Ascending aorta (tissue), 2 donors: ENCODE measurements at regions not wholly inside any gene's neighbourhood (a gene's known extent, or its start where the extent isn't known, plus 50 kb on each side); places are given as distances from the start of the nearest gene placed in this dataset.
"Not testable (repeated sequence)": the region's sequence is repeated elsewhere in the genome, so short reads cannot be mapped to it uniquely, and the experiment has no call there.

Source experiments
- DNase-seq, 2 donors: peaks; one replicate each; pipeline ENCODE4 v3.0.0-alpha.2; 2019; ENCODE audit warnings: low spot score in 2 of 2
- H3K27ac ChIP-seq, 2 donors: fragments of 200-600 bp; sonication (generic); one replicate each; pipeline ENCODE4 v1.5.1; 2016 to 2017; ENCODE audit warnings: mild to moderate bottlenecking in 1 of 2
- H3K27me3 ChIP-seq: fragments of 200-600 bp; sonication (generic); one replicate; pipeline ENCODE4 v1.5.1; 2017
- H3K36me3 ChIP-seq, 2 donors: fragments of 200-600 bp; sonication (generic); one replicate each; pipeline ENCODE4 v1.5.1; 2016
- H3K4me1 ChIP-seq, 2 donors: fragments of 200-600 bp; sonication (generic); one replicate each; pipeline ENCODE4 v1.5.1; 2016 to 2017; ENCODE audit warnings: mild to moderate bottlenecking in 1 of 2
- H3K4me3 ChIP-seq, 2 donors: fragments of 200-600 bp; sonication (generic); one replicate each; pipeline ENCODE4 v1.5.1; 2016 to 2017; ENCODE audit warnings: mild to moderate bottlenecking in 1 of 2
- H3K9me3 ChIP-seq, 2 donors: fragments of 200-600 bp; sonication (generic); one replicate each; pipeline ENCODE4 v1.5.1; 2016
- intact Hi-C: fragments of 100-400 bp; cut with DNase I; formaldehyde crosslinking; loops from one replicate; pipeline ENCODE4 v1.15.1; 2023
- TF ChIP-seq, protein P1 (sequence below), 3 experiments: fragments of 200-600 bp in 2 of 3; fragments of 450-650 bp in 1 of 3; sonication (generic) in 2 of 3; IDR thresholded peaks; one replicate each; pipeline ENCODE4 v1.5.1; 2016 to 2019; ENCODE audit warnings: antibody characterized with exemption in 3 of 3, mild to moderate bottlenecking in 1 of 3, moderate library complexity in 1 of 3

DNA sequence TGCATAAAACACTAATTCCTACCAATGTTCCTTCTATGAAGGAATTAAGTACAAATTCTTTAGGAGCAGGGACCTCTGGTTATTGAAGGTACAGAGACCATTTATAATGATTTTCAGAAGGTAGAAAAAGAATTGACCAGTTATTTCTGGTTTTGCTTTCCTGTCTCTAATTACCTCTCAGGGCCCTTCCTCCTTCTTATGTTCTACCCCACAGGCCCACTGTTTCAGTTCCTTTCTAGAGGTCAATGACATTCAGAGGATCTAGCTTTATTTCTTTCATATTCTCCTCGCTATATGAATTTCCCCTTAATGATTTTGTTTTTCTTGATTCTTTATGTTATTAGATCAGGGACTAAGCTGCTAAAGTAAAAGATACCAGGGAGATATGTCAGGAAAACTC is 345.0 kb upstream of the SPRY2 start:
- Histone ChIP-seq H3K4me1 (no peaks in the 10 kb centered on the region), H3K36me3 (no peaks in the 10 kb centered on the region), H3K27me3 (no peaks in the 10 kb centered on the region), H3K9me3 (peaks cover 0 to 5% of the 10 kb centered on the region in 2 donors), H3K27ac (no peak overlapping the region), H3K4me3 (no peak overlapping the region)
- no peak for DNase-seq
- intact Hi-C loops: no loop called here
- TF ChIP-seq, protein P1, sequence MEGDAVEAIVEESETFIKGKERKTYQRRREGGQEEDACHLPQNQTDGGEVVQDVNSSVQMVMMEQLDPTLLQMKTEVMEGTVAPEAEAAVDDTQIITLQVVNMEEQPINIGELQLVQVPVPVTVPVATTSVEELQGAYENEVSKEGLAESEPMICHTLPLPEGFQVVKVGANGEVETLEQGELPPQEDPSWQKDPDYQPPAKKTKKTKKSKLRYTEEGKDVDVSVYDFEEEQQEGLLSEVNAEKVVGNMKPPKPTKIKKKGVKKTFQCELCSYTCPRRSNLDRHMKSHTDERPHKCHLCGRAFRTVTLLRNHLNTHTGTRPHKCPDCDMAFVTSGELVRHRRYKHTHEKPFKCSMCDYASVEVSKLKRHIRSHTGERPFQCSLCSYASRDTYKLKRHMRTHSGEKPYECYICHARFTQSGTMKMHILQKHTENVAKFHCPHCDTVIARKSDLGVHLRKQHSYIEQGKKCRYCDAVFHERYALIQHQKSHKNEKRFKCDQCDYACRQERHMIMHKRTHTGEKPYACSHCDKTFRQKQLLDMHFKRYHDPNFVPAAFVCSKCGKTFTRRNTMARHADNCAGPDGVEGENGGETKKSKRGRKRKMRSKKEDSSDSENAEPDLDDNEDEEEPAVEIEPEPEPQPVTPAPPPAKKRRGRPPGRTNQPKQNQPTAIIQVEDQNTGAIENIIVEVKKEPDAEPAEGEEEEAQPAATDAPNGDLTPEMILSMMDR (IDR thresholded peaks at IDR 0.05): no peak

DNA sequence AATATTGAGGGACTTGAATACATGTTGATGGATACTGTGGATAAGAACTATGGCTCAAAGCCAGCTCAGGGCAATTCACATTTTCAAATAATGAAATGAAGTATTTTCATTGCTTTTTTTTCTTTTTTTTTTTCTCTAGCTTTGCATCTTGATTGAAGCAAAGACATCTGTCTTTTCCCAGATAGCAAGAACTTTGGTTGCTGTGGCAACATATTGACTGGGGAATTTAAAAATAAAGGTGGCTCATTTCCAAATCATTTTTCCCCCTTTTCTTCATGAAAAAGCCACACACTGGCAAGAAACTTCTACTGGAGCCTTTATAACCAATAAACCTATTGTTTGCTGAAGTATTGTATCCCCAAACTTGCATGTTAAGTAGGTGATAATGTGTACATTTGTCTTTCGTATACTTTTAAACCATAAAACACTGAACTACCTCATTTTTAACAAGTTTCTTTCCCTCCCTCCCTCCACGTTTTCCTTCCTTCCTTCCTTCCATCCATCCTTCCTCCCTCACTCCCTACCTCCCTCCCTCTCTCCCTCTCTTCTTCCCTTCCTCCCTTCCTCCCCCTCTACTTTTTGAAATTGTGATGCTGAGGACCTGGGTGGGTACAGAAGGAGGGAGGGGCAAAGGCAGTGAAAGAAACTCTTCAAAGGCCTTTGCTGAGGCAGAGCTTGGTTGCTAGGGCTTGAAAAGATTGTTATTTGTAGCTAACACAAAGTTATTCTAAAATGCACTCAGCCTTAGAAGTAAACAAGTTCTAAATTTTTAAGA is 343.5 kb upstream of the SPRY2 start:
- Histone ChIP-seq H3K36me3 (no peaks in the 10 kb centered on the region), H3K9me3 (peaks cover 0 to 5% of the 10 kb centered on the region in 2 donors), H3K27ac (no peak overlapping the region), H3K4me1 (no peaks in the 10 kb centered on the region), H3K4me3 (no peak overlapping the region), H3K27me3 (no peaks in the 10 kb centered on the region)
- intact Hi-C loops: no loop called here
- DNase-seq: no peak
- TF ChIP-seq, protein P1 (IDR thresholded peaks at IDR 0.05): no peak

DNA sequence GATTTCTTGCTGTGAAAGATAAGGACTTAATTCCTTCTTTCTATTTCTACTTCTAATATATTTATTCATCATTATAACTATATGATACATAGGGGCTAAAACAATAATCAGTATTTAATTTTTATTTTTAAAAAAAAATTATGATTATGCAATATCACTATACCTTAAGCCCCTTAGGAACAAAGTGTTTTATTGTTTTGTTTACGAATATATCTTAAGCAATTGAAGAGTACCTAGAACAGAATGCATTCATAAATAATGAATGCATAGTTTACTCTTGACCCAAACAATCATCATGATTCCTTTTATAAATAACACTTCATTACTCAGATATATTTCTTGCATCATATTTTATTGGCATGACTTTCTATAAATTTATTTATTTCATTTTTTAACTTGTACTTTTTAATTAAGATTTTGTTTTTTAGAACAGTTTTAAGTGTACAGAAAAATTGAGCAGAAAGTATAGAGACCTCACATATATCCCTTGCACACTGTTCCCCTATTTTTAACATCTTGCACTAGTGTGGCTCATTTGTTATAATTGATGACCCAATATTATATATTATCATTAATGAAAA is 339.9 kb upstream of the SPRY2 start:
- intact Hi-C loops: no loop called here
- H3K27ac ChIP-seq: no peak overlapping the region
- no peaks in the 10 kb centered on the region for H3K4me1 ChIP-seq
- no peaks in the 10 kb centered on the region for H3K27me3 ChIP-seq
- H3K36me3 ChIP-seq: no peaks in the 10 kb centered on the region
- TF ChIP-seq, protein P1 (IDR thresholded peaks at IDR 0.05): no peak
- no peak overlapping the region for H3K4me3 ChIP-seq
- no peak for DNase-seq
- H3K9me3 ChIP-seq: peaks cover 0 to 14% of the 10 kb centered on the region in 2 donors

DNA sequence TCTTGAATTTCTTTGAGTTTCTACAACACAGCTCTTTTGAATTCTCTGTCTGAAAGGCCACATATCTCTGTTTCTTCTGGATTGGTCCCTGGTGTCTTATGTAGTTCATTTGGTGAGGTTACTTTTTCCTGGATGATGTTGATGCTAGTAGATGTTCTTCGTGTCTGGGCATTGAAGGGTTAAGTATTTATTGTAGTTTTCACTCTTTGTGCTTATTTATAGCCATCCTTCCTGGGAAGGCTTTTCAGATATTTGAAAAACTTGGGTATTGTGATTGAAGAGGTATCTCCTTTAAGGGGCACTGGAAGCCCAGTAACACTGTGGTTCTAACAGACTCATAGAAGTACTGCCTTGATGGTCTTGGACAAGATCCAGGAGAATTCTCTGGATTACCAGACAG is 338.5 kb upstream of the SPRY2 start:
- DNase-seq: no peak
- Histone ChIP-seq H3K4me3 (no peak overlapping the region), H3K4me1 (no peaks in the 10 kb centered on the region), H3K27me3 (no peaks in the 10 kb centered on the region), H3K9me3 (peaks cover 0 to 14% of the 10 kb centered on the region in 2 donors), H3K36me3 (no peaks in the 10 kb centered on the region), H3K27ac (no peak overlapping the region)
- TF ChIP-seq, protein P1 (IDR thresholded peaks at IDR 0.05): no peak
- intact Hi-C loops: no loop called here

DNA sequence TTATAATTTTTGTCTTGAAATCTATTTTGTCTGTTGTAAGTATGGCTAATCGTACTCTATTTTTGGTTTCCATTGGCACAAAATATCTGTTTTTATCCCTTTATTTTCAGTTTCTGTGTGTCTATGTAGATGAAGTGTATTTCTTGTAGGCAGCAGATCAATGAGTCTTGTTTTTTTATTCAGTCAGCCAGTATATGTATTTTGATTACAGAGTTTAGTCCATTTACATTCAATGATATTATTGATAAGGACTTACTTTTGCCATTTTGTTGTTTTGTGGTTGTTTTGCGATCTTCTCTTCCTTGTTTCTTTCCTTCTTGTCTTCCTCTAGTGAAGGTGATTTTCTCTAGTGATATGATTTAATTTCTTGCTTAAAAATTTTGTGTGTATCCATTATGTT is 336.3 kb upstream of the SPRY2 start:
- no peak overlapping the region for H3K4me3 ChIP-seq
- H3K27me3 ChIP-seq: no peaks in the 10 kb centered on the region
- no peak overlapping the region for H3K27ac ChIP-seq
- intact Hi-C loops: no loop called here
- DNase-seq: no peak
- no peaks in the 10 kb centered on the region for H3K4me1 ChIP-seq
- H3K36me3 ChIP-seq: no peaks in the 10 kb centered on the region
- H3K9me3 ChIP-seq: peaks cover 2 to 18% of the 10 kb centered on the region in 2 donors
- TF ChIP-seq, protein P1 (IDR thresholded peaks at IDR 0.05): no peak

DNA sequence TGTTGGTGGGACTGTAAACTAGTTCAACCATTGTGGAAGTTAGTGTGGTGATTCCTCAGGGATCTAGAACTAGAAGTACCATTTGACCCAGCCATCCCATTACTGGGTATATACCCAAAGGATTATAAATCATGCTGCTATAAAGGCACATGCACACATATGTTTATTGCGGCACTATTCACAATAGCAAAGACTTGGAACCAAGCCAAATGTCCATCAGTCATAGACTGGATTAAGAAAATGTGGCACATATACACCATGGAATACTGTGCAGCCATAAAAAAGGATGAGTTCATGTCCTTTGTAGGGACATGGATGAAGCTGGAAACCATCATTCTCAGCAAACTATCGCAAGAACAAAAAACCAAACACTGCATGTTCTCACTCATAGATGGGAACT is 334.5 kb upstream of the SPRY2 start:
- intact Hi-C loops, H3K36me3 ChIP-seq, H3K4me3 ChIP-seq, H3K4me1 ChIP-seq, H3K27me3 ChIP-seq, DNase-seq, H3K27ac ChIP-seq: not testable (repeated sequence)
- peaks cover 8 to 20% of the 10 kb centered on the region in 2 donors for H3K9me3 ChIP-seq
